GM12878 (cell line): ENCODE measurements at regions not wholly inside any gene's neighbourhood (a gene's known extent, or its start where the extent isn't known, plus 50 kb on each side); places are given as distances from the start of the nearest gene placed in this dataset.
"Not testable (repeated sequence)": the region's sequence is repeated elsewhere in the genome, so short reads cannot be mapped to it uniquely, and the experiment has no call there.

Source experiments
- ATAC-seq: fragments of 200-7000 bp; cut with Tn5 transposase; 3 replicates; pipeline ENCODE4 v1.9.1; 2020; ENCODE audit warnings: mild to moderate bottlenecking, moderate library complexity
- BruUV-seq: library from RNA; stranded (reverse); fragments of 400-500 nt; replicated peaks from 2 replicates; lab custom pipeline; 2021; lab: Mats Ljungman, UMichigan
- CTCF ChIA-PET: fragments of 300-600 bp; sonication (Branson Sonifier 250); formaldehyde crosslinking; extraction: SDS; loops from one replicate; lab custom pipeline; 2021; ENCODE audit warnings: inconsistent platforms; lab: Yijun Ruan, JAX
- POLR2A ChIA-PET: fragments of 350-600 bp; formaldehyde crosslinking; extraction: SDS; loops from one replicate; lab custom pipeline; 2021; ENCODE audit warnings: inconsistent platforms; lab: Charles Lee
- RAD21 ChIA-PET: fragments of 300-600 bp; sonication (Branson Sonifier 250); formaldehyde crosslinking; loops from one replicate; lab custom pipeline; 2023; ENCODE audit warnings: antibody characterized with exemption; ENCODE audit not compliant: unreplicated experiment; lab: Charles Lee
- SMC1A ChIA-PET: fragments of 300-600 bp; sonication (Branson Sonifier 250); formaldehyde crosslinking; loops from one replicate; lab custom pipeline; 2023; ENCODE audit not compliant: unreplicated experiment, uncharacterized antibody; lab: Charles Lee
- DNase-seq: peaks from one replicate; pipeline ENCODE4 v3.0.0-alpha.2; 2011; ENCODE audit warnings: low read depth, low spot score
- FAIRE-seq: peaks from 3 replicates; lab custom pipeline; 2011; peaks lifted over from hg19 to GRCh38; lab: Jason Lieb, UNC
- H2AFZ ChIP-seq: 2 replicates; pipeline ENCODE4 v1.6.0; 2011; ENCODE audit warnings: low read depth, low read length, control low read depth; ENCODE audit not compliant: control insufficient read depth
- H3K27ac ChIP-seq: 2 replicates; pipeline ENCODE4 v1.5.1; 2011; ENCODE audit warnings: control low read depth; ENCODE audit not compliant: control insufficient read depth, insufficient read depth
- H3K27me3 ChIP-seq, 2 experiments: replicated peaks in 1 of 2; 2 replicates each; pipeline versions ENCODE4 v1.6.0 to v1.6.1; 2011; ENCODE audit warnings: low read length in 1 of 2; ENCODE audit not compliant: control insufficient read depth in 2 of 2, insufficient read depth in 2 of 2
- H3K36me3 ChIP-seq, 2 experiments: 2 replicates each; pipeline ENCODE4 v1.5.1; 2011; ENCODE audit warnings: low read length in 1 of 2; ENCODE audit not compliant: control insufficient read depth in 2 of 2, insufficient read depth in 2 of 2
- H3K4me1 ChIP-seq: 2 replicates; pipeline ENCODE4 v1.6.1; 2011; ENCODE audit warnings: mild to moderate bottlenecking, low read length, moderate library complexity, mixed read lengths; ENCODE audit not compliant: control insufficient read depth, insufficient read depth
- H3K4me2 ChIP-seq: 2 replicates; pipeline ENCODE4 v1.6.0; 2011; ENCODE audit warnings: control low read depth; ENCODE audit not compliant: control insufficient read depth, insufficient read depth
- H3K4me3 ChIP-seq: fragments of 200-600 bp; sonication (generic); 2 replicates; pipeline ENCODE4 v1.5.1; 2016
- H3K79me2 ChIP-seq: 2 replicates; pipeline ENCODE4 v1.6.0; 2011; ENCODE audit warnings: low read length; ENCODE audit not compliant: control insufficient read depth, insufficient read depth
- H3K9ac ChIP-seq: 2 replicates; pipeline ENCODE4 v1.8.0; 2011; ENCODE audit warnings: low read length, control low read depth, mixed read lengths; ENCODE audit not compliant: control insufficient read depth, insufficient read depth
- H3K9me3 ChIP-seq: replicated peaks from 3 replicates; pipeline ENCODE4 v1.5.1; 2011; ENCODE audit warnings: mild to moderate bottlenecking, low read length; ENCODE audit not compliant: control insufficient read depth, insufficient read depth
- H4K20me1 ChIP-seq: 2 replicates; pipeline ENCODE4 v1.6.0; 2011; ENCODE audit not compliant: control insufficient read depth, insufficient read depth
- ATF3 ChIP-seq: IDR thresholded peaks from 2 replicates; pipeline ENCODE4 v1.6.1; 2011; ENCODE audit warnings: low read depth, mild to moderate bottlenecking, low read length, moderate library complexity, borderline replicate concordance; ENCODE audit errors: extremely low read depth
- CEBPB ChIP-seq, 2 experiments: fragments of 150-350 bp in 1 of 2; IDR thresholded peaks; 2 replicates each; pipeline ENCODE4 v1.6.1; 2012 to 2014; ENCODE audit warnings: low read depth in 2 of 2, low read length in 2 of 2, borderline replicate concordance in 1 of 2, inconsistent platforms in 1 of 2
- CHD1 ChIP-seq: IDR thresholded peaks from 2 replicates; pipeline ENCODE4 v1.6.1; 2012; ENCODE audit warnings: low read depth, low read length, improper control_type of control experiment
- CUX1 ChIP-seq: IDR thresholded peaks from 2 replicates; pipeline ENCODE4 v1.6.1; 2012; ENCODE audit warnings: improper control_type of control experiment, low read depth, low read length; ENCODE audit not compliant: insufficient replicate concordance
- GABPA ChIP-seq: IDR thresholded peaks from 2 replicates; pipeline ENCODE4 v1.6.1; 2014; ENCODE audit warnings: antibody characterized with exemption, low read depth, mild to moderate bottlenecking, inconsistent platforms
- HSF1 ChIP-seq: fragments of 150-350 bp; IDR thresholded peaks from 2 replicates; pipeline ENCODE4 v1.6.1; 2014; ENCODE audit warnings: mild to moderate bottlenecking, low read depth, low read length
- KAT2A ChIP-seq: conservative IDR thresholded peaks from 2 replicates; pipeline ENCODE4 v1.6.1; 2011; ENCODE audit warnings: low read depth, low read length; ENCODE audit not compliant: control insufficient read depth
- NFXL1 ChIP-seq: fragments of 450-650 bp; IDR thresholded peaks from 2 replicates; pipeline ENCODE4 v1.6.1; 2017; ENCODE audit warnings: antibody characterized with exemption, mild to moderate bottlenecking, borderline replicate concordance
- PAX8 ChIP-seq: fragments of 450-650 bp; IDR thresholded peaks from 2 replicates; pipeline ENCODE4 v1.6.1; 2017; ENCODE audit warnings: mild to moderate bottlenecking, moderate library complexity
- ZBED1 ChIP-seq: IDR thresholded peaks from 2 replicates; pipeline ENCODE4 v1.6.1; 2016; ENCODE audit warnings: borderline replicate concordance
- ZNF207 ChIP-seq: fragments of 450-650 bp; IDR thresholded peaks from 2 replicates; pipeline ENCODE4 v1.6.1; 2014; ENCODE audit warnings: antibody characterized with exemption, mild to moderate bottlenecking, borderline replicate concordance
- WGBS: methylation state at CpG from one replicate; pipeline ENCODE4 v1.1.6; 2016; ENCODE audit warnings: low lambda C conversion rate; ENCODE audit not compliant: insufficient replicate concordance, insufficient coverage; ENCODE audit errors: missing lambda C conversion rate; 5-methylcytosine and 5-hydroxymethylcytosine counted together
- in situ Hi-C: fragments of 300-500 bp; cut with MboI; formaldehyde crosslinking; loops from 9 replicates; pipeline ENCODE4 v1.14.3; 2018; ENCODE audit warnings: mixed read lengths
- intact Hi-C: fragments of 100-400 bp; cut with micrococcal nuclease; formaldehyde crosslinking; loops from one replicate; pipeline ENCODE4 v1.14.2; 2022; ENCODE audit not compliant: unreplicated experiment

GRCh38 chr5:2063380-2063779 lies 180.7 kb upstream of the IRX4 start:
- BruUV-seq, H3K4me1 ChIP-seq, H3K4me3 ChIP-seq, FAIRE-seq, H3K27ac ChIP-seq, ATAC-seq, RAD21 ChIA-PET, H2AFZ ChIP-seq, H3K79me2 ChIP-seq, H3K36me3 ChIP-seq, SMC1A ChIA-PET, H3K27me3 ChIP-seq, in situ Hi-C loops, H3K9me3 ChIP-seq, H3K9ac ChIP-seq, POLR2A ChIA-PET, intact Hi-C loops, H4K20me1 ChIP-seq, H3K4me2 ChIP-seq, CTCF ChIA-PET, DNase-seq: not testable (repeated sequence)
- 19% methylated on average over 2 of the region's 2 CpGs for WGBS

GRCh38 chr5:2052687-2053086 lies 170.0 kb upstream of the IRX4 start:
- no peaks in the 10 kb centered on the region for H3K27me3 ChIP-seq
- RAD21 ChIA-PET, result no interaction called here
- POLR2A ChIA-PET, result no interaction called here
- H3K9ac ChIP-seq, result no peak overlapping the region
- H3K9me3 ChIP-seq, result no peaks in the 10 kb centered on the region
- FAIRE-seq (no peak), DNase-seq (no peak), ATAC-seq (no peak)
- H3K4me2 ChIP-seq, result no peak overlapping the region
- no peaks in the 10 kb centered on the region for H3K4me1 ChIP-seq
- H3K27ac ChIP-seq, result no peak overlapping the region
- no peaks in the 10 kb centered on the region for H3K36me3 ChIP-seq
- no peak overlapping the region for H3K4me3 ChIP-seq
- CTCF ChIA-PET, result no interaction called here
- intact Hi-C loops (no loop called here), in situ Hi-C loops (no loop called here)
- H3K79me2 ChIP-seq, result no peaks in the 10 kb centered on the region
- BruUV-seq, result no TSS peak
- H2AFZ ChIP-seq, result no peak overlapping the region
- SMC1A ChIA-PET, result no interaction called here
- H4K20me1 ChIP-seq, result no peaks in the 10 kb centered on the region
- 42% methylated on average over 13 of the region's 13 CpGs for WGBS
- TF ChIP-seq ZBED1, result no peak
- no peak for TF ChIP-seq CEBPB (IDR thresholded peaks at IDR 0.05; ENCODE audit: borderline replicate concordance in 1 of 2, low read depth in 2 of 2, low read length in 2 of 2)
- no peak for TF ChIP-seq CUX1
- no peak for TF ChIP-seq ATF3
- TF ChIP-seq CHD1, result no peak
- no peak for TF ChIP-seq GABPA
- no peak for TF ChIP-seq KAT2A
- TF ChIP-seq PAX8, result no peak
- no peak for TF ChIP-seq HSF1
- TF ChIP-seq ZNF207, result no peak
- TF ChIP-seq NFXL1, result no peak
